GM12875 (cell line): ENCODE measurements at regions not wholly inside any gene's neighbourhood (a gene's known extent, or its start where the extent isn't known, plus 50 kb on each side); places are given as distances from the start of the nearest gene placed in this dataset.
A peak's percentile ranks its signal among the peaks of the same experiment; 100 is the strongest.

Experiments
- H3K4me3 ChIP-seq: one replicate; pipeline ENCODE4 v1.5.1; 2011; ENCODE audit warnings: low read depth, low read length, control low read depth
- CTCF ChIP-seq: IDR thresholded peaks from 2 replicates; pipeline ENCODE4 v1.5.1; 2011; ENCODE audit warnings: low read depth, mild to moderate bottlenecking, control low read depth, inconsistent platforms, low read length, moderate library complexity, borderline replicate concordance; ENCODE audit not compliant: insufficient read depth

GRCh38 chr5:53180991-53181390, 71.4 kb upstream of the MOCS2 start:
- TF ChIP-seq CTCF = no peak

GRCh38 chr5:53183880-53184279, 74.3 kb upstream of the MOCS2 start:
- no peak for TF ChIP-seq CTCF
- no peak overlapping the region for H3K4me3 ChIP-seq

More at GRCh38 chr5:53180991-53181390, 71.4 kb upstream of the MOCS2 start:
- no peak overlapping the region for H3K4me3 ChIP-seq

GRCh38 chr5:53191548-53192165, 82.1 kb upstream of the MOCS2 start:
- TF ChIP-seq CTCF = no peak
- H3K4me3 ChIP-seq = no peak overlapping the region

- H3K4me3 ChIP-seq = no peak overlapping the region
- TF ChIP-seq CTCF = no peak
Measured at GRCh38 chr5:53194086-53194485, 84.5 kb upstream of the MOCS2 start.

- H3K4me3 ChIP-seq = no peak overlapping the region
- TF ChIP-seq CTCF = no peak
Measured at GRCh38 chr5:53199882-53200281, 90.3 kb upstream of the MOCS2 start.

GRCh38 chr5:53200306-53200705, 90.7 kb upstream of the MOCS2 start:
- no peak overlapping the region for H3K4me3 ChIP-seq
- no peak for TF ChIP-seq CTCF

- peak; percentile 27; the same call in 1 of the 2 replicates for TF ChIP-seq CTCF
- no peak overlapping the region for H3K4me3 ChIP-seq
Measured at GRCh38 chr5:53201746-53202145, 92.2 kb upstream of the MOCS2 start.
